ENCODE measurements at regions not wholly inside any gene's neighbourhood (a gene's known extent, or its start where the extent isn't known, plus 50 kb on each side); places are given as distances from the start of the nearest gene placed in this dataset.
"Not testable (repeated sequence)": the region's sequence is repeated elsewhere in the genome, so short reads cannot be mapped to it uniquely, and the experiment has no call there.

DNA sequence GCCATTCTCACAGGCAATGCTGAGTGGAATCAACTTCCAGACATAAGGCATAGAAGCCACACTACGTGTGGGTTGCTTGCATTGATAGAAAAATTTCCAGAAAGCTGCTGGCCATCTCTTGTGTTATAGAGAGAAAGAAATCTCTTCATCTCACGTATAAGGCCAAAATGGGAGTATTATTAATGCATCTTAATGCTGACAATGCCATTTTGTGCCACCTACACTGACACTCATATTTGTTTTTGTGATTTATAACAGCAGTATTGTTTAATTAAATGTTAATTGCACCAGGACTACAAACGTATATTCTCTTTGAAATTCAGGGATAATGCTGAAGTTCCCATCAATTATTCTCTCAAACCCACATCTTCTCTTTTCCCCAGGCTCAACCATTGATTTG, 56.1 kb upstream of the TMEM132D start:
- no peak for DNase-seq
- intact Hi-C loops (cut with DNase I) = no loop called here

GRCh38 chr12:129961091-129961490, 57.3 kb upstream of the TMEM132D start:
- intact Hi-C loops (cut with DNase I) = no loop called here
- no peak for DNase-seq

DNA sequence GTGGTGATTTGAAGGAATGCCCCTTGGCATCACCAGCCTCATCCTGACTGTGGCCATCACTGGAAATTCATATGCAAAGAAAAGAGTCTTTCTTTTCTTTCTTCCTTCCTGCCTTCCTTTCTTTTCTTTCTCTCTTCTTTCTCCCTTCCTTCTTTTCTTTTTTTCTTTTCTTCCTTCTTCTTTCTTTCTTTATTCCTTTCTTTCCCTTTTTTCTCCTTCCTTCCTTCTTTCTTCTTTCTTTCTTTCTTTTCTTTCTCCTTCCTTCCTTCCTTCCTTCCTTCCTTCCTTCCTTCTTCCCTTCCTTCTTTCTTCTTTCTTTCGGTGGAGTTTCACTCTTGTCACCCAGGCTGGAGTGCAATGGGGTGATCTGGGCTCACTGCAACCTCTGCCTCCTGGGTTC, 58.0 kb upstream of the TMEM132D start:
- intact Hi-C loops (cut with DNase I) = no loop called here
- no peak for DNase-seq

DNA sequence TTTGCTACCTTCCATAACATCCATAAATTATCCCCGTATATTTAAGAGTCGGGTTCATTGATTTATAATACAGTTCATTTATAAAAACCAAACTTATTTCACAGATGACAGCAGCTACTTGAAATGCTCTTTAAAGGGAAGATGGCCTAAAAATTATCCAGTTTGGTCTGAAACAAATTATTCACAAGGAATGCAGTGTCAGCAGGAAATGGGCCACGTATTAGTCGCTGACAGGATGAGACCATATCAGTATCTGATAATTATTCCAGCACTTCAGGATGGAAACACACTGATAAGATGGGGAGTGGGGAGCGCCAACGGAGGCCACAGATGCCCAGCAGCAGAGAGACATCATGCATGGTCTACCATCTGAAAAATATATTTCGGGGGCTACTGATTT, 60.5 kb upstream of the TMEM132D start:
- intact Hi-C loops (cut with DNase I) = no loop called here
- no peak for DNase-seq

- intact Hi-C loops (cut with DNase I) = no loop called here
- DNase-seq = no peak
These were observed 61.1 kb upstream of the TMEM132D start for GRCh38 chr12:129964826-129965457.

- peak in 1 of 42 donors; percentile 21 for DNase-seq
- intact Hi-C loops (cut with DNase I) = no loop called here
These were observed 62.5 kb upstream of the TMEM132D start for GRCh38 chr12:129966146-129966995.

GRCh38 chr12:129971721-129972120, 67.9 kb upstream of the TMEM132D start:
- DNase-seq = no peak
- intact Hi-C loops (cut with DNase I) = no loop called here

DNA sequence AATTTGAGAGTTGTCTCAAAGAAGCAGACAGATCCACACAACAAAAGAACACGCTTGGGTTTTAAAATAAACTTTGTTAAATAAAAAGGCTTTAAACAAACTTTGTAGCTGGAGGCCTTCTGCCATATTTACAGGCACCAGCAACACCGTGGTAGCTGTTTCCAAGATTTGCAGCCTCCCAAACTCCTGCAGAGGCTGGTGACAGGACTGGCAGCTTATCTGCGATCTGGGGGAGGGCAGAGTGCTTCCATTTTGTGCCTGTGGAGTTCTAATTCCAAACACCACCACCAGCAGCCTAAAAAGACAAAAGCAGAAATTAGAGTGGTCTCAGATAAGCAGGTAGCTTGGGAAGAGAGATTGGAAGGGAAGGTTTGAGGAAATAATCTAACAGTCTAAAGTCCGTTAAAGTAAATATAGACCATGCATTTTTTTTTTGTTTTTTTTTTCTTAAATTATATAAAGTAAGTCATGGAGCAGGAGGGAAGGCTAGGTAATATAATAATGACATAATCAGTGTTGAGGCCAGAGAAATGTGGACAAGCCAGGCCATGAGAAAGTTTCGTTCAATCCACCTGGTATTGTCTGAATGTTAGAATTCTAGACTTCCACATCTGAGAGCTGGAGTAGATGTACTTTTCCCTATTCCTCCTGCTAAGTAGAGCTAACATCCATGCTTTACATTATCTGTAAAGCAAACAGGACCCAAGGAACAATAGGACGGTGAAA, 69.6 kb upstream of the TMEM132D start:
- DNase-seq = no peak
- intact Hi-C loops (cut with DNase I) = no loop called here

GRCh38 chr12:129984106-129984505, 80.3 kb upstream of the TMEM132D start:
- no peak for DNase-seq
- intact Hi-C loops (cut with DNase I) = no loop called here

GRCh38 chr12:129987841-129988240, 84.0 kb upstream of the TMEM132D start:
- intact Hi-C loops (cut with DNase I) = no loop called here

DNA sequence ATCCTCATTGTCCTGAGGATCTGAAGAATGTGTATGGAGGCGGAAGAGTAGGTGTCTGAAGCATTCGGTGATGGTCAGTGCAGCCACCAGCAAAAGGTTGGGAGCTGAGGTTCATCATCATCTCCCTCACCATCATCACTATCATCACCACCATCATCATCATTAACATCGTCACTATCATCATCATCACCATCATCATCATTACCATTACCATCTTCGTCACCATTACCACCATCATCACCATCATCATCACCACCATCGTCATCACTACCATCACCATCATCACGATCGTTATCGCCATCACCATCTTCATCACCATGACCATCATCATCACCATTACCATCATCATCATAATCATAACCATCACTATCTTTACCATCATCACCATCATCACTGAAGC, 90.8 kb upstream of the TMEM132D start:
- intact Hi-C loops (cut with DNase I) = no loop called here
- DNase-seq = no peak

More at GRCh38 chr12:129987841-129988240, 84.0 kb upstream of the TMEM132D start:
- no peak for DNase-seq

DNA sequence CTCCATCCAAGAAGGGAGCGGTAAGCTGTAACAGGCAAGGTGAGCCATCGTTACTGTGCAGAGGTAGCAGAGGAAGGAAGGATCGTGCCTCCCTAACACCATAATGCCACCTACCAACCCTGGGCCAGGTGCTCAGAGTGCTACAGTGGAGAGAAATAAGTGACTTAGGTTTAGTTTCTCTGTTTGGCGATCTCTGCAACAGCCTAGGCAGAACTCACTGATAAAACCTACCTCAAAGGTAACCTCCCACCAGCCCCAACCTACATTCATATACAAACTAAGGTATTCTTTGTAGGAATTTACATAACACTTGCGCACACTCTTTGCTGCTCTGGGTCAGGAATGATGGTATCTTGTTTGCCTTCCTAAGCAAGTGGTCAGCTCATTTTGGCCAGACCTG, 93.4 kb upstream of the TMEM132D start:
- DNase-seq = no peak
- intact Hi-C loops (cut with DNase I) = no loop called here

DNA sequence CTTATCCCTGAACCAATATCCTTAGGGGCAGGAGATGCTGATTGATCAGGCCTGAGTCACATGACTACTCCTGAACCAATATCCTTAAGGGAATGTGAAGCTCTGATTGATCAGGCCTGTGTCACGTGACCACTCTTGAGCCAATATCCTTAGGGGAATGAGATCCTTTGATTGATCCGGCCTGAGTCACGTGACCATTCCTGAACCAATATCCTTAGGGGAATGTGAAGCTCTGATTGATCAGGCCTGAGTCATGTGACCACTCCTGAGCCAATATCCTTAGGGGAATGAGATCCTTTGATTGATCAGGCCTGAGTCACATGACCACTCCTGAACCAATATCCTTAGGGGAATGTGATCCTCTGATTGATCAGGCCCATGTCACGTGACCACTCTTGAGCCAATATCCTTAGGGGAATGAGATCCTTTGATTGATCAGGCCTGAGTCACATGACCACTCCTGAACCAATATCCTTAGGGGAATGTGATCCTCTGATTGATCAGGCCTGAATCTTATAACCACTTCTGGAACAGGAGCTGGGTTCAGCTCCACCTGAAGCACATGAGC, 100.6 kb upstream of the TMEM132D start:
- intact Hi-C loops (cut with DNase I); DNase-seq: not testable (repeated sequence)

- intact Hi-C loops (cut with DNase I) = no loop called here
These were observed 103.9 kb upstream of the TMEM132D start for GRCh38 chr12:130007771-130008170.

DNA sequence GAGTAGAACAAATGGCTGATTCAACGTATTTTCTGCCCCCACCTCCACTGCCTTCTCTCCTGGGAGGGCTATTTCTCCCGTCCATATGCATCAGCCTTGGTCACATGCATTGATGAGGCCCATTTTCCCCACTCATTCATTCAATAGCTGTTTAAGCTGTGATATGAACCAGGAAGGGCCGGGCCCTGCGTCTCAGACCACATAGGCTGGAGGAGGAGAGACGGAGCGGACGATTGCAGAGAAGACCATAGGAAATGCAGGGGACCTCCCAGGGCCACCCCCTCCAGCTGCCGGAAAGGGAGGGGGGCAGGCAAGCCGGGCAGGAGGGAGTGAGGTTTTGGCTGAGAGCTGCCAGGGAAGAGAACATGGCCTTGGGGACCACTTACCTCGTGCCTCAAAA, 104.4 kb upstream of the TMEM132D start:
- intact Hi-C loops (cut with DNase I) = no loop called here
- DNase-seq = no peak

More at GRCh38 chr12:130007771-130008170, 103.9 kb upstream of the TMEM132D start:
- no peak for DNase-seq

GRCh38 chr12:130009961-130010360, 106.1 kb upstream of the TMEM132D start:
- DNase-seq = peak in 26 of 42 donors; percentile 9 to 83 (median 42)
- intact Hi-C loops (cut with DNase I) = loop anchor here (5.0 kb wide), 1 partner anchor 98 kb away; no protein-coding TSS in a partner anchor

DNA sequence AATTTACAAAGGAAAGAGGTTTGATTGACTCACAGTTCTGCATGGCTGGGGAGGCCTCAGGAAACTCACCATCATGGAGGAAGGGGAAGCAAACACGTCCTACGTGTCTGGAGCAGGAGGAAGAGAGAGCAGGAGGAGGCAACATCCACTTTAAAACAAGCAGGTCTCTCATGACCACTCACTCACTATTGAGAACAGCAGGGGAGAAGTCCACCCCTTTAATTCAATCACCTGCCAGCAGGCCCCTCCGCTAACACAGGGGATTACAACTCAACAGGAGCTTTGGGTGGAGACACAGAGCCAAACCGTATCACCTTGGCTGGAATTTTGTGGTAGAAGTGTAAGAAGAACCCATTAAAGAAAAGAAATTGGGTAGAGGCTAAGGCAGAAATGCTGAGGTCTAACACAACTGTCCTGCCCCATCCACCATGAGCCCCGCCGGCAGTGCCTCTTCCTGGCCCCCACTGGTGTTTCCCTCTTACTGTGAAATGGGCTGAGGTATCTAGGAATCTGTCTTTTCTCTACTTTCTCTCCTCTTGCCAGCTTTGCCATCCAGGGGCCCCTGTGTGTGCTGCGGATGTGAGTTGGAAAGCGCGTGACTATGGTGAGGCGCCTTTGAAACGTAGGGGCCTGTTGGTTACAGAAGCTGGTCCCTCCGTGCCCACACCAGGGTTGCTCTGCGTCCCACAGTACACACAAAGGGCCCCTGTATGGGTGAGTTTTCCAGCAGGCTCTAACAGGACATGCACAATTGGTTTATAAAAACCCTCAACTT, 108.0 kb upstream of the TMEM132D start:
- no peak for DNase-seq
- intact Hi-C loops (cut with DNase I) = loop anchor here (5.0 kb wide), 1 partner anchor 99 kb away; no protein-coding TSS in a partner anchor

- intact Hi-C loops (cut with DNase I) = loop anchor here (5.0 kb wide), 1 partner anchor 102 kb away; no protein-coding TSS in a partner anchor
- DNase-seq = peak; percentile 72 to 96 (median 90)
These were observed 110.1 kb upstream of the TMEM132D start for GRCh38 chr12:130013771-130014484.
